HCT116 (cell line): ENCODE measurements at regions not wholly inside any gene's neighbourhood (a gene's known extent, or its start where the extent isn't known, plus 50 kb on each side); places are given as distances from the start of the nearest gene placed in this dataset.
"Not testable (repeated sequence)": the region's sequence is repeated elsewhere in the genome, so short reads cannot be mapped to it uniquely, and the experiment has no call there.

Experiments used
- CBX3 ChIP-seq: IDR thresholded peaks from 2 replicates; pipeline ENCODE4 v1.6.1; 2012; ENCODE audit warnings: low read depth
- EZH2phosphoT487 ChIP-seq: fragments of 200-600 bp; IDR thresholded peaks from 2 replicates; pipeline ENCODE4 v1.6.1; 2018; ENCODE audit warnings: antibody characterized with exemption, borderline replicate concordance
- JUND ChIP-seq: IDR thresholded peaks from 2 replicates; pipeline ENCODE4 v1.6.1; 2012
- POLR2A ChIP-seq: IDR thresholded peaks from 2 replicates; pipeline ENCODE4 v1.7.0; 2011; ENCODE audit warnings: borderline replicate concordance; ENCODE audit not compliant: insufficient read depth, insufficient read length; ENCODE audit errors: extremely low read depth
- POLR2AphosphoS5 ChIP-seq: IDR thresholded peaks from 2 replicates; pipeline ENCODE4 v1.6.1; 2011; ENCODE audit warnings: mild to moderate bottlenecking, low read depth, low read length, moderate library complexity
- SP1 ChIP-seq: IDR thresholded peaks from 2 replicates; pipeline ENCODE4 v1.6.1; 2012; ENCODE audit warnings: low read depth
- SRF ChIP-seq: IDR thresholded peaks from 2 replicates; pipeline ENCODE4 v1.6.1; 2012; ENCODE audit warnings: low read depth
- TF ChIP-seq, protein P1 (sequence below): IDR thresholded peaks from 2 replicates; pipeline ENCODE4 v1.6.1; 2011; ENCODE audit warnings: mild to moderate bottlenecking, low read length, moderate library complexity; ENCODE audit not compliant: insufficient replicate concordance; ENCODE audit errors: extremely low read depth
- TF ChIP-seq, protein P2 (sequence below), 3 experiments: fragments of 200-600 bp in 1 of 3; sonication (generic) in 1 of 3; IDR thresholded peaks in 2 of 3; conservative IDR thresholded peaks in 1 of 3; 2 replicates each; pipeline ENCODE4 v1.5.1; 2012 to 2017; ENCODE audit warnings: low read depth in 2 of 3, low read length in 2 of 3, antibody characterized with exemption in 1 of 3, borderline replicate concordance in 1 of 3, control low read depth in 1 of 3, mild to moderate bottlenecking in 1 of 3, mixed read lengths in 1 of 3, mixed run types in 1 of 3, moderate library complexity in 1 of 3; ENCODE audit not compliant: insufficient read depth in 1 of 3

DNA sequence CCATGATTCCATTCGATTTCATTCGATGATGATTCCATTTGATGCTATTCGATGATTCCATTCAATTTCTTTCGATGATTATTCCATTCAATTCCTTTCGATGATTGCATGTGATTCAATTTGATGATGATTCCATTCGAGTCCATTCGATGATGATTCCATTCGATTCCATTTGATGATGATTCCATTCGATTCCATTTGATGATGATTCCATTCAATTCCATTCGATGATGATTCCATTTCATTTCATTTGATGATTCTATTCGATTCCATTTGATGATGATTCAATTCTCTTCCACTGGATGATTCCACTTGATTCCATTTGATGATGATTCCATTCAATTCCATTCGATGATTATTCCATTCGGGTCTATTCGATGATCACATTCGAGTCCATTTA lies 1094.1 kb downstream of the RPIA start:
- TF ChIP-seq, protein P1, sequence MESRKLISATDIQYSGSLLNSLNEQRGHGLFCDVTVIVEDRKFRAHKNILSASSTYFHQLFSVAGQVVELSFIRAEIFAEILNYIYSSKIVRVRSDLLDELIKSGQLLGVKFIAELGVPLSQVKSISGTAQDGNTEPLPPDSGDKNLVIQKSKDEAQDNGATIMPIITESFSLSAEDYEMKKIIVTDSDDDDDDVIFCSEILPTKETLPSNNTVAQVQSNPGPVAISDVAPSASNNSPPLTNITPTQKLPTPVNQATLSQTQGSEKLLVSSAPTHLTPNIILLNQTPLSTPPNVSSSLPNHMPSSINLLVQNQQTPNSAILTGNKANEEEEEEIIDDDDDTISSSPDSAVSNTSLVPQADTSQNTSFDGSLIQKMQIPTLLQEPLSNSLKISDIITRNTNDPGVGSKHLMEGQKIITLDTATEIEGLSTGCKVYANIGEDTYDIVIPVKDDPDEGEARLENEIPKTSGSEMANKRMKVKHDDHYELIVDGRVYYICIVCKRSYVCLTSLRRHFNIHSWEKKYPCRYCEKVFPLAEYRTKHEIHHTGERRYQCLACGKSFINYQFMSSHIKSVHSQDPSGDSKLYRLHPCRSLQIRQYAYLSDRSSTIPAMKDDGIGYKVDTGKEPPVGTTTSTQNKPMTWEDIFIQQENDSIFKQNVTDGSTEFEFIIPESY, result not testable (repeated sequence)
- TF ChIP-seq SP1, CBX3, POLR2A, EZH2phosphoT487, SRF, JUND, POLR2AphosphoS5: not testable (repeated sequence)
- TF ChIP-seq, protein P2, sequence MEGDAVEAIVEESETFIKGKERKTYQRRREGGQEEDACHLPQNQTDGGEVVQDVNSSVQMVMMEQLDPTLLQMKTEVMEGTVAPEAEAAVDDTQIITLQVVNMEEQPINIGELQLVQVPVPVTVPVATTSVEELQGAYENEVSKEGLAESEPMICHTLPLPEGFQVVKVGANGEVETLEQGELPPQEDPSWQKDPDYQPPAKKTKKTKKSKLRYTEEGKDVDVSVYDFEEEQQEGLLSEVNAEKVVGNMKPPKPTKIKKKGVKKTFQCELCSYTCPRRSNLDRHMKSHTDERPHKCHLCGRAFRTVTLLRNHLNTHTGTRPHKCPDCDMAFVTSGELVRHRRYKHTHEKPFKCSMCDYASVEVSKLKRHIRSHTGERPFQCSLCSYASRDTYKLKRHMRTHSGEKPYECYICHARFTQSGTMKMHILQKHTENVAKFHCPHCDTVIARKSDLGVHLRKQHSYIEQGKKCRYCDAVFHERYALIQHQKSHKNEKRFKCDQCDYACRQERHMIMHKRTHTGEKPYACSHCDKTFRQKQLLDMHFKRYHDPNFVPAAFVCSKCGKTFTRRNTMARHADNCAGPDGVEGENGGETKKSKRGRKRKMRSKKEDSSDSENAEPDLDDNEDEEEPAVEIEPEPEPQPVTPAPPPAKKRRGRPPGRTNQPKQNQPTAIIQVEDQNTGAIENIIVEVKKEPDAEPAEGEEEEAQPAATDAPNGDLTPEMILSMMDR (IDR thresholded peaks at IDR 0.05 in 2 of 3, conservative IDR thresholded peaks at IDR 0.05 in 1 of 3; ENCODE audit: borderline replicate concordance in 1 of 3, insufficient read depth in 1 of 3, low read depth in 2 of 3, low read length in 2 of 3), result not testable (repeated sequence)
